Left colon (tissue), 2 donors: ENCODE measurements at regions not wholly inside any gene's neighbourhood (a gene's known extent, or its start where the extent isn't known, plus 50 kb on each side); places are given as distances from the start of the nearest gene placed in this dataset.

Source experiments
- ATAC-seq: fragments of 200-7000 bp; cut with Tn5 transposase; one replicate; pipeline ENCODE4 v1.9.1; 2020; ENCODE audit warnings: mild to moderate bottlenecking, moderate library complexity
- DNase-seq, 2 donors: peaks; one replicate each; pipeline ENCODE4 v3.0.0-alpha.2; 2020
- intact Hi-C, 2 donors: fragments of 100-400 bp; cut with DNase I in 1 of 2; cut with micrococcal nuclease in 1 of 2; formaldehyde crosslinking; loops; one replicate each; pipeline versions ENCODE4 v1.11.2 to v1.14.0; 2022; cut with DNase I, micrococcal nuclease
- donor health status: DM: no; HTN: no; CAD: no.
- donor health status: DM: yes; HTN: yes; CAD: no.

DNA sequence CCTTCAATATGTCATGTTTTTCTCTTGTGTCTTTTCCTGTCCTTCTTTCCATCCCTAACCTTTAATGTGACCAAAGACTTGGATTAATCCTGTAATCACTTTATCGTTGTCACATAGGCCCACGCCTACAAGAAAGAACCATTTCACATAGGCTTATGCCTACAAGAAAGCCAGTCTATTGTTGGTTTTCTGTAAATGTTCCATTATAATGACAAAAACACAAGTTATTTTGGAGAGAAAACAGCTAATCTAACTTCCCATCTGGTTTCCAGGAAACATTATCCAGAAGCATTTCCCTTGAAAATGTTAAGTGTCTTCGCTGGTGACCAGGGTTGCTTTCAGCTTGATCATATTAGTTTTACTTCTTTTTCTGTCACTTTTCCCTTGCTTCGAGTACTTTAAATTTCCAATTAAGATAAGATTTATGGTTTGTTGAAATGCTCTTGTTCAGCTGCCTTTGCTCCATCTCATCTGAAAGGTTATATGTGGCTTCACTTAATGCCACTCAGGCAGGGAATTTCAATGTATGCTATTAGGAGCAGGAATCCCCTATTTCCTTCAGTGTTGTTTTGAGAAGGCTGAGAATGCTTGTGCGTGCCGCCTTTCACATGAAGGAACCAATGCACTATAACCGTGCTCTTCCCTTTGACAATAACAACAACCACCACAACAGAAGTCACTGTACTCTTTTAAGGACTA, 708.2 kb downstream of the EFNB2 start:
- DNase-seq, result no peak
- intact Hi-C loops, result no loop called here
- no peak for ATAC-seq

- intact Hi-C loops, result no loop called here
- DNase-seq (no peak), ATAC-seq (no peak)
Measured at GRCh38 chr13:105825071-105825470, 710.4 kb downstream of the EFNB2 start.

- intact Hi-C loops, result no loop called here
- no peak for DNase-seq
- ATAC-seq, result no peak
Measured at GRCh38 chr13:105821337-105821736, 714.1 kb downstream of the EFNB2 start.

DNA sequence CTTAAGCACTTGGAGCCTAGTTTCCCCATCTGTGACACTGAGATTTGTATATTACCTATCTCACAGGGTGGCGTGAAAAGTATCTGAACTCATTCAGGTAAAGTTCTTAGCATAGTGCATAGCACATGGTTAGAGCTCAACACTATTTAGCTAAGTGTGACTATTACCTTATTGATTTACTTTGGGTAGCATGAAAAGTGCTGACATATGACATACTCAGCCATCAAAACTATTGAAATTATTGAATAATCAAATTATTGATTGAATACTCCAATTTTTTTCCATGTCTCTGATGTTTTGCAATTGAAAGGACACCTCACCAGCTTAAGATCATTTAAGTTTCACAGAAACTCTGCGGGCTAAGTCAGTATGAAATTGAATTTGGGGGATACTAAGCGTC, 715.0 kb downstream of the EFNB2 start:
- intact Hi-C loops, result no loop called here
- ATAC-seq (no peak), DNase-seq (no peak)

DNA sequence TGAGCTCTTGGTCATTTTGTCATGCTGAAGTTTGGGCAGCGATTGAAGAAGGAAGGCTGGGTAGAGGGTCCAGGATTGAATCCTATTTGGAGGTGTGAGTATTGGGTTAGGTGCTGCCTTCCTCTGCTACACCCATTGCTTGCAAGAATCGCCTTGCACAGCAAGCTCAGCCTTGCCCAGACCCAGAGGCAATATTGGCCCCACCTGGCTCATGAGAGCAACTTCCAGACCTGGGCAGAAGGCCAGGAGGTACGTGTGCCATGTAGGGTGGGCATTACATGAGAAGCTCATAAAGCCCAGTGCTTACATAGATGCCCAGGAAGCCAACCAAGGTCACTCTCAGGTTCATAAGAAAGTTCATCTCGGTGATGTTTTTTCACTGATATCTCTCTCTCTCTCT, 718.0 kb downstream of the EFNB2 start:
- no peak for ATAC-seq
- intact Hi-C loops, result no loop called here
- no peak for DNase-seq

DNA sequence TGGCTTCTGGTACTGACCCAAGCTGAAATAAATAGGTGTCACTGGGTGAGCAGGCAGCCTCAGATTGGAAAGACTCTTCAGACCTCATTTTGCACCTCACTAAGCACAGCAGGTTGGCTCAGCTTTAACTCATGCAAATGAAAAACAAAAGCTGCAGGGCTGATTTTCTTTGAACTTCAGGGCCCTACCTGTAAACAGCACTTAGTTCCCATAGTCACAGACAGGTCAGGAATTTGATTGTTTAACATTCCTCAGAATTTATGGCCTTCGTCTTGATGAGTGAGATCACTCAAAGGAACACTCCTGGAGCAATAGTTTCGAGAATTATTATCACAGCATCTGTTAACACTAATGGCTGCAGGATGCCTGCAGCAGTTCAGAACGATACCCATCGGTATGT, 718.5 kb downstream of the EFNB2 start:
- DNase-seq (no peak), ATAC-seq (peak; percentile 66)
- intact Hi-C loops, result no loop called here

DNA sequence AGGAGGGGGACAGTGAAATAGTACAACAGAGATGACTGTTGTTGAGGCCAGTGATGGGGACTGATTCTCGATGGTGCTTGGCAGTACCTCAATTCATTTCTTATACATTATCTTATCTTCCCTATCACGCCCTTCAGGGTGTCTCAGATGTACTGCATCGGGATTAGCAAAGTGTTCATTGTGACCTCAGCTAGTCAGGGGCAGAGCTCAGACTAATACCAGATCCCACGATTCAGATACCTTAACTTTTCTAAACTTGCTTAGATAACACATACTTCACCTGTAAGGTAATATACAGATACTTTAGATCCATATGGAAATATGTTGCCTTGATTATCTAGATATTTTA, 720.6 kb downstream of the EFNB2 start:
- no peak for ATAC-seq
- DNase-seq, result no peak
- intact Hi-C loops, result no loop called here

DNA sequence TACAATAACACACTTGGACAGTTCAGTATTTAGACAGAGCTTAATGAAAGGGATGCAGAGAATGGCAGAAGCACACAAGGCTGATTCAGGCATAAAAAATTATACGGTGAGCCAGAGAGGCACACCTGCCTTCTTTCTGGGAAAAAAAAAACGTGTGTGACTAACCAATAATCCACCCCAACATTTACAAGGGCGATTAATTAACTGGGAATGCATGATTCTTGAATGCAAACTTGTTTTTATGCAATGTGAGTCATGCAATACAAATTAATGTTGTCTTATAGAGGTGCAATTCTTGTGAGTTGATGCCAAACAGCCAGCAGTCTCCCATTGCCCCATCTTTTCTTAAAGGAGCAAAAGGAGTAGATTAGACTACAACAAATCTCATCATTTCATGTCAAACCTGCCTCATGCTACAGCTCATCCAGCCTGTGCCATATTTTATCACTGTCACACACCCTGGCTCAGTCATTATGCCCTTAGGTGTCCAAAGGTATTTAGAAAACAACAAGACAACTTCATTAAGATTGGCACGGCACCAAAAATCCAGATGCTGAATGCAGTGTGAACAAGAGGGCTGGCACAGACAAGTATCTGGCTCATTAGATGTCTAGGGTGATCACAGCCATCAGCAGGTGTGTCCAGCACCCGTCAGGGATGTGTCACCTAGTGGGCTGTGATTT, 721.1 kb downstream of the EFNB2 start:
- DNase-seq (no peak), ATAC-seq (no peak)
- intact Hi-C loops, result no loop called here

- intact Hi-C loops, result no loop called here
- no peak for DNase-seq
- no peak for ATAC-seq
Measured at GRCh38 chr13:105806628-105806920, 728.9 kb downstream of the EFNB2 start.

- ATAC-seq (no peak), DNase-seq (no peak)
- intact Hi-C loops, result no loop called here
Measured at GRCh38 chr13:105805892-105806627, 729.4 kb downstream of the EFNB2 start.

- intact Hi-C loops, result no loop called here
- no peak for DNase-seq
- ATAC-seq, result no peak
Measured at GRCh38 chr13:105804561-105805190, 730.8 kb downstream of the EFNB2 start.

DNA sequence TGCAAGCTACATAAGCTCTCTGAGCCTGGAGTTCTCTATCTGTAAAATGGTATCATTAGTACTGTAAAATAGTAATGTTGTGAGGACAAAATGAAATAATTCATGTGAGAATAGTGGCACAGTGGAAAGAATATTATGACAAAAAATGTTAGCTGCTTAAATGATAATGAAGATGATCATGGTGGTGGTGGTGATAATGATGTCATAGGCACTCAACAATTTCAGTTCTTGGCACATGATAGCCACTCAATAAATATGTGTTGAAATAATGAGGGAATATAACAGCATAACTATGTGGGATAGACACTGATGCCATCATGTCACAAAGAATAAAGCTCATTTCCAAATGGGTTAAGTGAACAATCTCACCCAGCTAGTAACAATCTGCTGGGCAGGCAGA, 736.3 kb downstream of the EFNB2 start:
- intact Hi-C loops, result no loop called here
- ATAC-seq (no peak), DNase-seq (no peak)

- intact Hi-C loops, result no loop called here
- ATAC-seq (no peak), DNase-seq (no peak)
Measured at GRCh38 chr13:105798541-105798940, 736.9 kb downstream of the EFNB2 start.

GRCh38 chr13:105796081-105796480, 739.4 kb downstream of the EFNB2 start:
- no peak for ATAC-seq
- intact Hi-C loops, result no loop called here

GRCh38 chr13:105790923-105791322, 744.5 kb downstream of the EFNB2 start:
- intact Hi-C loops, result no loop called here
- ATAC-seq, result no peak
- no peak for DNase-seq

More at GRCh38 chr13:105796081-105796480, 739.4 kb downstream of the EFNB2 start:
- no peak for DNase-seq

DNA sequence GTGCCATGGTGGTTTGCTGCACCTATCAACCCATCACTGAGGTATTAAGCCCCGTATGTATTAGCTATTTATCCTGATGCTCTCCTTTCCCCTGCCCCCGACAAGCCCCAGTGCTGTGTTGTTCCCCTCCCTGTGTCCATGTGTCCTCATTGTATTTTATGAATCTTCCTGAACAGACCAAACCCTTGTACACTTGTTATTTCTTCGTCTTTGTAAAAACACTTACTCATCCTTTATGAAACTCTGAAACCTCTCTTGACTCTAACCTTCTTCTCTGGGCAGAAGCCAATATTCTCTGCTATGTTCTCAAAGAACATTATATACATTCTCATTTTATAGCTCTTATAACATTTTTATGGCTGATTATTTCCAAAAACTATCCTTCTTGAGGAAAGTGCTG, 746.9 kb downstream of the EFNB2 start:
- no peak for DNase-seq
- intact Hi-C loops, result no loop called here
- no peak for ATAC-seq

DNA sequence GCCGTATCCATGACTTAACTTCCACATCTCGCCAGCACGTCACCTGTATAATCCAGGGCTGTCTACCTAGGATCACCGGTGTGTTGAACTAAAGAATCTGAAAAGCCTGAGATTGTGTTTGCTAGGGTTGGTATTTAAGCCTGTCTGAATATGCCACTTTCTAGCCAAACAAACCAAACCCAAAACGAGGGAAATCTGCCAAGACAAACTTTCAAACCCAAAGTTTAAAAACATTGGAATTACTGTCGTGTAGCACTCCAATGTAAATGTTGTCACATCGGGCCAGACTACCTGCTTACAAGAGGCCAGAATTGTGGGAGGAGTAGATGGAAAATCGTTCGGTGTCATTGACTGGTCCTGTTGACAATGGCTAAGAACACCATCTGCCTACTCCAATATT, 747.8 kb downstream of the EFNB2 start:
- peak; percentile 85 for ATAC-seq
- DNase-seq, result no peak
- intact Hi-C loops, result no loop called here

GRCh38 chr13:105785436-105785835, 750.0 kb downstream of the EFNB2 start:
- intact Hi-C loops, result no loop called here
- ATAC-seq, result no peak

GRCh38 chr13:105783261-105783660, 752.2 kb downstream of the EFNB2 start:
- ATAC-seq (no peak), DNase-seq (no peak)
- intact Hi-C loops, result no loop called here

More at GRCh38 chr13:105785436-105785835, 750.0 kb downstream of the EFNB2 start:
- no peak for DNase-seq

- DNase-seq (no peak), ATAC-seq (no peak)
- intact Hi-C loops, result no loop called here
Measured at GRCh38 chr13:105778196-105778595, 757.3 kb downstream of the EFNB2 start.
